ENCODE measurements at regions not wholly inside any gene's neighbourhood (a gene's known extent, or its start where the extent isn't known, plus 50 kb on each side); places are given as distances from the start of the nearest gene placed in this dataset.

- CTCF ChIA-PET, result no interaction called here
- intact Hi-C loops (cut with micrococcal nuclease), result no loop called here
Measured at GRCh38 chr11:114832532-114833125, 154.3 kb downstream of the NXPE2 start.

GRCh38 chr11:114836161-114836560 is 157.8 kb downstream of the NXPE2 start:
- Histone ChIP-seq H3F3A (ENCODE audit: low read length, unreplicated experiment) (no peaks in the 10 kb centered on the region), H3K4me2 (ENCODE audit: low read length) (no peak overlapping the region), H3K4me1 (ENCODE audit: insufficient read depth, low read length) (no peaks in the 10 kb centered on the region), H3K27ac (ENCODE audit: low read length) (no peak overlapping the region), H3K4me3 (ENCODE audit: low read length) (no peak overlapping the region), H3K9ac (ENCODE audit: low read length) (no peak overlapping the region), H3K9me2 (replicated peaks; ENCODE audit: low read length) (no peaks in the 10 kb centered on the region), H3K9me3 (ENCODE audit: low read length) (no peaks in the 10 kb centered on the region), H3K27me3 (ENCODE audit: low read length) (no peaks in the 10 kb centered on the region), H4K20me1 (ENCODE audit: low read length) (no peaks in the 10 kb centered on the region), H3K79me2 (ENCODE audit: low read length) (no peaks in the 10 kb centered on the region), H3K36me3 (ENCODE audit: low read depth, low read length) (no peaks in the 10 kb centered on the region), H2AFZ (ENCODE audit: low read length) (no peak overlapping the region)
- intact Hi-C loops (cut with micrococcal nuclease), result no loop called here
- ATAC-seq (no peak), DNase-seq (no peak)
- ChIA-PET CTCF (no interaction called here), POLR2A (ENCODE audit: unreplicated experiment) (no interaction called here)
- no peak for TF ChIP-seq EZH2 (IDR thresholded peaks at IDR 0.05; ENCODE audit: low read length, unreplicated experiment)
- TF ChIP-seq EZH2phosphoT487 (IDR thresholded peaks at IDR 0.05; ENCODE audit: borderline replicate concordance, low read length), result no peak
- TF ChIP-seq CTCF (conservative IDR thresholded peaks at IDR 0.05; ENCODE audit: low read depth, low read length), result no peak
- BruUV-seq (replicated peaks), result no TSS peak

More at GRCh38 chr11:114832532-114833125, 154.3 kb downstream of the NXPE2 start:
- Histone ChIP-seq H3K9ac (ENCODE audit: low read length) (no peak overlapping the region), H3K79me2 (ENCODE audit: low read length) (no peaks in the 10 kb centered on the region), H2AFZ (ENCODE audit: low read length) (no peak overlapping the region), H3K36me3 (ENCODE audit: low read depth, low read length) (no peaks in the 10 kb centered on the region), H3K27me3 (ENCODE audit: low read length) (no peaks in the 10 kb centered on the region), H3K27ac (ENCODE audit: low read length) (no peak overlapping the region), H3K4me2 (ENCODE audit: low read length) (no peak overlapping the region), H3F3A (ENCODE audit: low read length, unreplicated experiment) (no peaks in the 10 kb centered on the region), H3K4me3 (ENCODE audit: low read length) (no peak overlapping the region), H3K9me2 (replicated peaks; ENCODE audit: low read length) (no peaks in the 10 kb centered on the region), H4K20me1 (ENCODE audit: low read length) (no peaks in the 10 kb centered on the region), H3K4me1 (ENCODE audit: insufficient read depth, low read length) (no peaks in the 10 kb centered on the region), H3K9me3 (ENCODE audit: low read length) (no peaks in the 10 kb centered on the region; the same call in 1 of the 2 replicates)
- no TSS peak for BruUV-seq (replicated peaks)
- POLR2A ChIA-PET (ENCODE audit: unreplicated experiment), result no interaction called here
- no peak for ATAC-seq
- no peak for DNase-seq
- no peak for TF ChIP-seq EZH2 (IDR thresholded peaks at IDR 0.05; ENCODE audit: low read length, unreplicated experiment)
- no peak for TF ChIP-seq CTCF (conservative IDR thresholded peaks at IDR 0.05; ENCODE audit: low read depth, low read length)
- no peak for TF ChIP-seq EZH2phosphoT487 (IDR thresholded peaks at IDR 0.05; ENCODE audit: borderline replicate concordance, low read length)

- H3K27ac ChIP-seq (ENCODE audit: low read length), result no peak overlapping the region
- no peak overlapping the region for H3K4me2 ChIP-seq (ENCODE audit: low read length)
- intact Hi-C loops (cut with micrococcal nuclease), result no loop called here
- ATAC-seq (no peak), DNase-seq (no peak)
- ChIA-PET POLR2A (ENCODE audit: unreplicated experiment) (no interaction called here), CTCF (no interaction called here)
- no peak overlapping the region for H3K9ac ChIP-seq (ENCODE audit: low read length)
- TF ChIP-seq CTCF (conservative IDR thresholded peaks at IDR 0.05; ENCODE audit: low read depth, low read length) (no peak), EZH2phosphoT487 (IDR thresholded peaks at IDR 0.05; ENCODE audit: borderline replicate concordance, low read length) (no peak), EZH2 (IDR thresholded peaks at IDR 0.05; ENCODE audit: low read length, unreplicated experiment) (no peak)
- H3K9me3 ChIP-seq (ENCODE audit: low read length), result no peaks in the 10 kb centered on the region
- H3K36me3 ChIP-seq (ENCODE audit: low read depth, low read length), result no peaks in the 10 kb centered on the region
- H2AFZ ChIP-seq (ENCODE audit: low read length), result no peak overlapping the region
- H3K4me3 ChIP-seq (ENCODE audit: low read length), result no peak overlapping the region
- no peaks in the 10 kb centered on the region for H3F3A ChIP-seq (ENCODE audit: low read length, unreplicated experiment)
- H3K27me3 ChIP-seq (ENCODE audit: low read length), result no peaks in the 10 kb centered on the region
- no TSS peak for BruUV-seq (replicated peaks)
- no peaks in the 10 kb centered on the region for H4K20me1 ChIP-seq (ENCODE audit: low read length)
- no peaks in the 10 kb centered on the region for H3K4me1 ChIP-seq (ENCODE audit: insufficient read depth, low read length)
- no peaks in the 10 kb centered on the region for H3K9me2 ChIP-seq (replicated peaks; ENCODE audit: low read length)
- no peaks in the 10 kb centered on the region for H3K79me2 ChIP-seq (ENCODE audit: low read length)
Measured at GRCh38 chr11:114844896-114845295, 166.6 kb downstream of the NXPE2 start.

Measured in PC-3 (cell line).